ENCODE measurements at regions not wholly inside any gene's neighbourhood (a gene's known extent, or its start where the extent isn't known, plus 50 kb on each side); places are given as distances from the start of the nearest gene placed in this dataset.
A peak's percentile ranks its signal among the peaks of the same experiment; 100 is the strongest.
"Not testable (repeated sequence)": the region's sequence is repeated elsewhere in the genome, so short reads cannot be mapped to it uniquely, and the experiment has no call there.

DNA sequence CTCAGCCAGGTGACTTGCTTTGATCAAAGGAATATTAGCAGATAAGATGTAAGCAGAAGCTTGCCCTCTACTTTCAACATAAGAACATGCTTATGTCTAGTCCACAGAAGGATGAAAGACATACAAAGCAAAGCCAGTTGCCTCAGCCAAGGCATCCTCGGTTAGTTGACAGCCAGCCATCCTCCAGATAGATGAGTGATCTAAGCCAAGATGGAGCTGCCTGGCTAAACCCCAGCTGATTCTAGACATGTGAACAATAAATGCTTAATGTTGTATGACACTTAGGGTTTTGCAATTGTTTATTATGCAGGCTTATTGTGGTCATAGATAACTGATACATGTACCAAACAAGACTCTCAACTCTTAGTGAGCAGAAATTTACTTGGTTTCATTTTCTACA lies 157.6 kb upstream of the TMTC2 start:
- no peak for DNase-seq

DNA sequence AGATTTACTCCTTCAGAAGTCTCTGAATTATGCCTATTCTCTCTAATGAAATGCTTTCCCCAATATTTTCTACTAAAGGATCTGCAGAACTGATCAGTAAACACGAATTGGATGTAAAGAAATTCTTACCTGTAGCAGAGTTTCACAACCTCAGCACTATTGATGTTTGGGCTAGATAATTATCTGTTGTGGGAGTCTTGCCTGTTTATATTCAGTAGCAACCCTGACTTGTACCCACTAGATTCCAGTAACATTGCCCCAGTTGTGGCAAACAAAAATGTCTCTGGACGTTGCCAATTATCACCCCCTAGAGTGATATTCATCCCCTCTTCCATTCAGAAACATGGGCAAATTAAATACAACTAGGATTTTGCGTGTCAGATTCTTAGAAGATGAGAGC lies 156.8 kb upstream of the TMTC2 start:
- no peak for DNase-seq

DNA sequence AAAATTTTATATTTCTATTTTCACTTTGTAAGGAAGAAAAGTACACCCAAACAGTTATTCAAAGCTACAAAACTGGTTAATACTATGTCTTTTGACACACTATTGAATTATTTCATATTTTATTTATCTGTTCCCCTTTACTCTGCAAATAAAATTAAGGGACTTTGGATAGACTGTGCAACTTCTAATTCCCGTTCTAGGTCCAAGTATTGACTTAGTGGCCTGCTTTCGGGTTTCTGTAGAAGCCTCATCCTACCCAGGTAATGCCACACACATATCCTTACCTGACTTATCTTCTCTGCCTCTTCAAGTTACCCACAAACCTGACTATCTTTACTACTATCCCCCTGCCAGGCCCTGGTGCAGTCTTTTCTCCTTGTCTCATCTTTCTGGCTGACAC lies 156.3 kb upstream of the TMTC2 start:
- DNase-seq = no peak

- DNase-seq = no peak
Observed at GRCh38 chr12:82533341-82533740, 153.4 kb upstream of the TMTC2 start.

- DNase-seq = no peak
Observed at GRCh38 chr12:82537436-82537835, 149.3 kb upstream of the TMTC2 start.

DNA sequence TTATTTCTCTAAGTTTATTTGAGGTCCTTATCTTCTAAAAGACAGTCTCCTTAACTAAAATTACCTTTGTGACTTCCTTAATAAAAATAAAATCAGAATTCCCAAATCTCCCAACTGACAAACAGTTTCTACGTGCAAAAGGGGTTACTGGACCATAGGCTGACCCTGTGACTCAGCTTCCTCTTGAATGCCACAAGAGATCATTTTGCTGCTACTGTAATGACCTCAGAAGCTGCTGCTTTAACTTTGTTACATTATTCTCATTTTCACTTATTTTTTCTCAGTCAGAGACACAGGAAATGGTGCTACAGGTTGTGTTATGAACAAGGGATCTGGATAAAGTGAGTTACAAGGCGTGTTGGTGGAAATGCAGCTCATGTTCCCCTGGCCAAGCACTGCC lies 132.2 kb upstream of the TMTC2 start:
- no peak for DNase-seq

DNA sequence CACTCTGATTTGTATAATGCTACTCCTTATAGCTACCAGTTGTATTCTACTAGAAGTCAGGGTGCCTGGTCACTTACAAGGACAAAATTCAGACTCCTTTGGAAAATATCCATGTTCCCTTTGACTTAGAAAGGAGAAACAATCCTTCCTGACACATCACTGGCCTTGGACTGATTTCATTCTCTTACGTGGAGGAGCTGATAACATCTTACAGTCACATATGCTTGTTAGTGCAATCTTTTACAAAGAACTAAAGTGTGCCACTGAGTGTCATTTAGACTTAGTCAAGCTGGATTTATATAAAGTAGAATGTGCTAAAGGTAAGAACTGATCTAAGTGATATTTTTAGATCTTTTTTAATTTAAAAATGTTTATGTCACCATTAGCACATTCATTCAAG lies 131.0 kb upstream of the TMTC2 start:
- DNase-seq = no peak

- DNase-seq = no peak
Observed at GRCh38 chr12:82565966-82566365, 120.7 kb upstream of the TMTC2 start.

- DNase-seq = no peak
Observed at GRCh38 chr12:82567688-82568087, 119.0 kb upstream of the TMTC2 start.

DNA sequence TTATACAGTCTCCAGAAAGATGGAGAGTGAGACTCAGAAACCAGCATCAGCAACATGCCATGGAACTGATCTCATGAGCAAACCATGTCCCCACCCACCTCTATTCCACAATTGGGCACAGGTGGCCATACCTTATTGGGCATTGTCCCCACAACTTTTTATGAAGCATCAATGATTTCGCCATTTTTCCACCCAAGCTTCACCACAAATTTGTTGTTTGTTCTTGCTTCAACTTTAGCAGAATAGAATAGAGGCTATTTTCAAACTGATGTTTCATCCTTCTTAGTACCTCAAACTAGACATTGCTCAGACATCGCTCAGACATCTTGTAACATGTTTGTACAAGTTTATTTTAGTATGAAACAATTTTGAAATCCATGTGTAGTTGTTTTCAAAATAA lies 112.5 kb upstream of the TMTC2 start:
- DNase-seq = no peak

- DNase-seq = no peak
Observed at GRCh38 chr12:82578725-82579124, 108.0 kb upstream of the TMTC2 start.

GRCh38 chr12:82583756-82584155 lies 103.0 kb upstream of the TMTC2 start:
- DNase-seq = no peak

GRCh38 chr12:82593143-82593542 lies 93.6 kb upstream of the TMTC2 start:
- no peak for DNase-seq

- DNase-seq = peak; percentile 96
Observed at GRCh38 chr12:82593901-82594396, 92.8 kb upstream of the TMTC2 start.

DNA sequence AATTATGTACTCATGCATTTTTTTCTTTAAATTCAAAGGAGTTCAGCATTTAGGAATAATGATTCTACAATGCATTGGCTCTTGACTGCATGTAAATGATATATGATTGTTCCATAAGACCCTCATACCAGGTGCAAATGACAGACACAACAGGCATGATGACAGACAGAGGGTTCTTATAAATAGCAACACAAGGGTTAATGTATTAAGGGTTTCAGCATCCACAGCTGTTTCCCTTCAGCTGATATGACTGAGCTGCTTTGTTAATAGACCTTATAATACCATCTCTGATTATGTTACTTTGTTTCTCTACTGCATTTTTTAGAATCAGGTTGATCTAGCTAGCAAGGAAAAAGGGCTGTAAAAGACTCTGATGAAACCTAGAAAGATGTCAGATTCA lies 90.8 kb upstream of the TMTC2 start:
- no peak for DNase-seq

GRCh38 chr12:82596483-82596882 lies 90.2 kb upstream of the TMTC2 start:
- DNase-seq = no peak

DNA sequence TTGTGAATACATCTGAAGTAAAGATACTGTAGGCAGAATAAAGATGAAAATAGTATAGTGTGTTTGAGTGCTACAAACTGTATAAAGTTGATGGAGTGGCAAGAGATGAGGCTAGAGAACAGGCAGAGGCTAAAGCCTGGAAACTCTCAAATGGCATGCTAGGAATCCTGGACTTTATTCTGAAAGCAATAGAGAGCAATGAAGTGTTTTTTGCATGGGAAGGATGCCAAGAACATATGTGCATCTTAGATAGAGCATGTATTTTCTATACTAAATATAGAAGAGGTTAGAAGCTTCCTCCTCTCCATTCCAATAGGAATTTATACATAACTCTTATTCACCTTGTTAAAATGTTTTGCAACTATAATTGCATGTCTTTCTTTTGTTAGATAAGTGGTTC lies 86.3 kb upstream of the TMTC2 start:
- DNase-seq = peak; percentile 47

DNA sequence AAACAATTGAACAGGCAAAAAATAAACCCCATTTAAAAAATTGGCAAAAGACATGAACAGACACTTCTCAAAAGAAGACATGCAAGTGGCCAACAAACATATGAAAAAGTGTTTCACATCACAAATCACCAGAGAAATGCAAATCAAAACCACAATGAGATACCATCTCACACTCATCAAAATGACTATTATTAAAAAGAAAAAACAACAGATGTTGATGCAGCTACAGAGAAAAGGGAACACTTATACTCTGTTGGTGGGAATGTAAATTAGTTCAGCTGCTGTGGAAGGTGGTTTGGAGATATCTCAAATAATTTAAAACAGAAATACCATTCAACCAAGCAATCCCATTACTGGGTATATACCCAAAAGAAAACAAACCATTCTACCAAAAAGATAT lies 83.1 kb upstream of the TMTC2 start:
- not testable (repeated sequence) for DNase-seq

GRCh38 chr12:82605115-82605514 lies 81.6 kb upstream of the TMTC2 start:
- DNase-seq = no peak

- DNase-seq = no peak
Observed at GRCh38 chr12:82608706-82609105, 78.0 kb upstream of the TMTC2 start.

GRCh38 chr12:82609234-82609914 lies 77.3 kb upstream of the TMTC2 start:
- DNase-seq = no peak

DNA sequence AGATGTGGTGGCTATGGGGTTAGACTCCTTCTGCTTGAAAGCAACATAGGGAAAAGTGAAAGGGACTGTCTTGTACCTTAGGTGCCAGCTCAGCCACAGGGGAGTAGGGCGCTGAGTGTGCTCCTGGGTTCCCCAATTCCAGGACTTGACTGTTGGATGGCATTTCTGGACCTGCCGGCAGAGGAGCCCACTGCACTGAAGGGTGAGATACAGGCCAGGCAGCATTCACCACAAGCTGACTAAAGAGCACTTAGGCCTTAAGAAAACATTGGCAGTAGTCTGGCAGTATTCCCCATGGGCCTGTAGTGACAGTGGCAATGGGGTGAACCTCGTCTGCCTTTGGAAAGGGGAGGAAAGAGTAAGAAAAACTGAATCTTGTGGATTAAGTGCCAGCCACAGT lies 67.1 kb upstream of the TMTC2 start:
- no peak for DNase-seq

DNA sequence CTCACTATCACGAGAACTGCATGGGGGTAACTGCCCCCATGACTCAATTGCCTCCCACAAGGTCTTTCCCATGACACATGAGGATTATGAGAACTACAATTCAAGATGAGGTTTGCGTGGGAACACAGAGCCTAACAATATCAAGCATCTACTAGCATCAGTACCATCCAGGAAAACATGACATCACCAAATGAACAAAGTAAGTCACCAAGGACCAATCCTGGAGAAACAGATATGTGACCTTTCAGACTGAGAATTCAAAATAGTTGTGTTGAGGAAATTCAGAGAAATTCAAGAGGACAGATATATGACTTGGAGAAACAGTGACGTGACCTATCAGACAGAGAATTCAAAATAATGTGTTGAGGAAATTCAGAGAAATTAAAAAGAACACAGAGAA lies 65.8 kb upstream of the TMTC2 start:
- DNase-seq = no peak

GRCh38 chr12:82625523-82625922 lies 61.2 kb upstream of the TMTC2 start:
- no peak for DNase-seq

GRCh38 chr12:82627799-82628198 lies 58.9 kb upstream of the TMTC2 start:
- peak; percentile 15 for DNase-seq
